ENCODE measurements at regions not wholly inside any gene's neighbourhood (a gene's known extent, or its start where the extent isn't known, plus 50 kb on each side); places are given as distances from the start of the nearest gene placed in this dataset.

GRCh38 chr11:115959081-115959486 lies 454.9 kb upstream of the CADM1 start:
- no peak for DNase-seq (ENCODE audit: extremely low read depth, low read depth)
- TF ChIP-seq CTCF (IDR thresholded peaks at IDR 0.05; ENCODE audit: low read depth, low read length, missing control alignments) = no peak
- H3K4me3 ChIP-seq (replicated peaks; ENCODE audit: low read depth, low read length) = no peak overlapping the region

GRCh38 chr11:115958089-115959000 lies 454.1 kb upstream of the CADM1 start:
- H3K4me3 ChIP-seq (replicated peaks; ENCODE audit: low read depth, low read length) = no peak overlapping the region
- DNase-seq (ENCODE audit: extremely low read depth, low read depth) = no peak
- no peak for TF ChIP-seq CTCF (IDR thresholded peaks at IDR 0.05; ENCODE audit: low read depth, low read length, missing control alignments)

GRCh38 chr11:115955803-115956202 lies 451.6 kb upstream of the CADM1 start:
- TF ChIP-seq CTCF (IDR thresholded peaks at IDR 0.05; ENCODE audit: low read depth, low read length, missing control alignments) = no peak
- H3K4me3 ChIP-seq (replicated peaks; ENCODE audit: low read depth, low read length) = no peak overlapping the region
- no peak for DNase-seq (ENCODE audit: extremely low read depth, low read depth)

GRCh38 chr11:115950660-115951059 lies 446.4 kb upstream of the CADM1 start:
- DNase-seq (ENCODE audit: extremely low read depth, low read depth) = no peak
- TF ChIP-seq CTCF (IDR thresholded peaks at IDR 0.05; ENCODE audit: low read depth, low read length, missing control alignments) = no peak
- no peak overlapping the region for H3K4me3 ChIP-seq (replicated peaks; ENCODE audit: low read depth, low read length)

GRCh38 chr11:115944596-115944995 lies 440.4 kb upstream of the CADM1 start:
- no peak for TF ChIP-seq CTCF (IDR thresholded peaks at IDR 0.05; ENCODE audit: low read depth, low read length, missing control alignments)
- no peak overlapping the region for H3K4me3 ChIP-seq (replicated peaks; ENCODE audit: low read depth, low read length)
- DNase-seq (ENCODE audit: extremely low read depth, low read depth) = no peak

GRCh38 chr11:115942011-115942410 lies 437.8 kb upstream of the CADM1 start:
- no peak for TF ChIP-seq CTCF (IDR thresholded peaks at IDR 0.05; ENCODE audit: low read depth, low read length, missing control alignments)
- no peak for DNase-seq (ENCODE audit: extremely low read depth, low read depth)
- no peak overlapping the region for H3K4me3 ChIP-seq (replicated peaks; ENCODE audit: low read depth, low read length)
